OCI-LY3 (cell line): ENCODE measurements at regions not wholly inside any gene's neighbourhood (a gene's known extent, or its start where the extent isn't known, plus 50 kb on each side); places are given as distances from the start of the nearest gene placed in this dataset.

ENCODE experiments used
- H2AFZ ChIP-seq: fragments of 200-600, 300-600 bp; shearing (Covaris generic); 2 replicates; pipeline ENCODE4 v1.6.0; 2014; ENCODE audit warnings: antibody characterized with exemption, low read depth, low read length
- H3K27ac ChIP-seq: fragments of 200-600, 300-600 bp; sonication (generic); 2 replicates; pipeline ENCODE4 v1.5.1; 2014; ENCODE audit warnings: mild to moderate bottlenecking, low read length, moderate library complexity, mixed read lengths
- H3K27me3 ChIP-seq: fragments of 200-600, 300-600 bp; sonication (generic); 2 replicates; pipeline ENCODE4 v1.6.1; 2014; ENCODE audit warnings: low read depth, low read length, mixed read lengths
- H3K36me3 ChIP-seq: fragments of 200-600, 300-600 bp; sonication (generic); replicated peaks from 2 replicates; pipeline ENCODE3; 2014; ENCODE audit warnings: low read depth, low read length, mixed read lengths
- H3K4me1 ChIP-seq: fragments of 300-600, 200-600 bp; sonication (generic); 2 replicates; pipeline ENCODE4 v1.6.1; 2014; ENCODE audit warnings: low read length, mixed read lengths
- H3K4me2 ChIP-seq: fragments of 200-600, 300-600 bp; sonication (generic); 2 replicates; pipeline ENCODE4 v1.6.1; 2014; ENCODE audit warnings: low read length, mixed read lengths
- H3K4me3 ChIP-seq: fragments of 300-600, 200-600 bp; sonication (generic); 2 replicates; pipeline ENCODE4 v1.5.1; 2014; ENCODE audit warnings: antibody characterized with exemption, mild to moderate bottlenecking, low read length, moderate library complexity
- H3K79me2 ChIP-seq: fragments of 300-600, 200-600 bp; shearing (Covaris generic); 2 replicates; pipeline ENCODE4 v1.6.1; 2014; ENCODE audit warnings: mild to moderate bottlenecking, low read length, mixed read lengths
- H3K9ac ChIP-seq: fragments of 300-600, 200-600 bp; shearing (Covaris generic); 2 replicates; pipeline ENCODE4 v1.6.0; 2014; ENCODE audit warnings: mild to moderate bottlenecking, low read length, moderate library complexity
- H3K9me3 ChIP-seq: fragments of 200-600, 300-600 bp; shearing (Covaris generic); 2 replicates; pipeline ENCODE4 v1.6.1; 2014; ENCODE audit warnings: low read length, mixed read lengths; ENCODE audit not compliant: insufficient read depth
- H4K20me1 ChIP-seq: fragments of 200-600, 300-600 bp; sonication (generic); 2 replicates; pipeline ENCODE4 v1.6.1; 2016; ENCODE audit warnings: low read length, mixed read lengths; ENCODE audit not compliant: insufficient read depth
- EZH2phosphoT487 ChIP-seq: fragments of 200-600 bp; shearing (Covaris generic); IDR thresholded peaks from 2 replicates; pipeline ENCODE4 v1.6.1; 2018; ENCODE audit warnings: antibody characterized with exemption, mixed run types, low read depth
- TF ChIP-seq, protein P1 (sequence below): fragments of 200-600, 300-600 bp; sonication (generic); IDR thresholded peaks from 2 replicates; pipeline ENCODE4 v1.5.1; 2014; ENCODE audit warnings: antibody characterized with exemption, low read length, low read depth

DNA sequence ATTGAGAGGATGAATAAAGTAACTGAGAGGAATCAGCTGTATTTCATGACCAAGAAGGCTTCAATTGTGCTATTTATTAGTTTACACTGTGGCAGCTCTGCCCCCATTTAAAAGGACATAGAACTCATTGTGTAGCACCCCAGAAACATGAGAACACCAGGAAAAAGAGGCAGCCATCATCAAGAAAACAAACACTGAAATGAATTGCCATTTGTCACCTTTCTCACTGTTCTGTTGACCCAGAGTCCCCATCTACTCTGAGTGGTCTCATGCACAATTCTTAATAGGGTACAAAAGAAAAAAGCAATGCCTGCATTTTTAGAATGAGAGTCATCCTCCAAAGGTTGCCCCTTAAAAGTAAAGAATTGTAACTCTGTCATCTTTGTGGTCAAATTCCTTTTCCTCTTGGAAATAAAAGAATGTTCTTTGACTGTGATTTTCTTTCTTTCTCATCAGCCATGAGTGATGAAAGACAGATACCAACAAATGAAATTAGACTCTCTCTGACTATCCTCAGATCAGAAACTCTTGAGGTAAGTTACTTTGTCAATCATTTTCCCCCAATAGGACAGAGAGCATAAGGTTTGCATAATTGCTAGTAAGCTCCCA, 1941.9 kb upstream of the PIK3C3 start:
- H3K4me1 ChIP-seq, result no peaks in the 10 kb centered on the region
- TF ChIP-seq, protein P1, sequence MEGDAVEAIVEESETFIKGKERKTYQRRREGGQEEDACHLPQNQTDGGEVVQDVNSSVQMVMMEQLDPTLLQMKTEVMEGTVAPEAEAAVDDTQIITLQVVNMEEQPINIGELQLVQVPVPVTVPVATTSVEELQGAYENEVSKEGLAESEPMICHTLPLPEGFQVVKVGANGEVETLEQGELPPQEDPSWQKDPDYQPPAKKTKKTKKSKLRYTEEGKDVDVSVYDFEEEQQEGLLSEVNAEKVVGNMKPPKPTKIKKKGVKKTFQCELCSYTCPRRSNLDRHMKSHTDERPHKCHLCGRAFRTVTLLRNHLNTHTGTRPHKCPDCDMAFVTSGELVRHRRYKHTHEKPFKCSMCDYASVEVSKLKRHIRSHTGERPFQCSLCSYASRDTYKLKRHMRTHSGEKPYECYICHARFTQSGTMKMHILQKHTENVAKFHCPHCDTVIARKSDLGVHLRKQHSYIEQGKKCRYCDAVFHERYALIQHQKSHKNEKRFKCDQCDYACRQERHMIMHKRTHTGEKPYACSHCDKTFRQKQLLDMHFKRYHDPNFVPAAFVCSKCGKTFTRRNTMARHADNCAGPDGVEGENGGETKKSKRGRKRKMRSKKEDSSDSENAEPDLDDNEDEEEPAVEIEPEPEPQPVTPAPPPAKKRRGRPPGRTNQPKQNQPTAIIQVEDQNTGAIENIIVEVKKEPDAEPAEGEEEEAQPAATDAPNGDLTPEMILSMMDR, result no peak
- no peak for TF ChIP-seq EZH2phosphoT487
- H3K4me2 ChIP-seq, result no peak overlapping the region
- no peak overlapping the region for H3K27ac ChIP-seq
- H3K36me3 ChIP-seq, result no peaks in the 10 kb centered on the region
- no peaks in the 10 kb centered on the region for H3K79me2 ChIP-seq
- H3K27me3 ChIP-seq, result no peaks in the 10 kb centered on the region
- H3K4me3 ChIP-seq, result no peak overlapping the region
- H4K20me1 ChIP-seq, result no peaks in the 10 kb centered on the region
- H2AFZ ChIP-seq, result no peak overlapping the region
- H3K9ac ChIP-seq, result no peak overlapping the region
- no peaks in the 10 kb centered on the region for H3K9me3 ChIP-seq

DNA sequence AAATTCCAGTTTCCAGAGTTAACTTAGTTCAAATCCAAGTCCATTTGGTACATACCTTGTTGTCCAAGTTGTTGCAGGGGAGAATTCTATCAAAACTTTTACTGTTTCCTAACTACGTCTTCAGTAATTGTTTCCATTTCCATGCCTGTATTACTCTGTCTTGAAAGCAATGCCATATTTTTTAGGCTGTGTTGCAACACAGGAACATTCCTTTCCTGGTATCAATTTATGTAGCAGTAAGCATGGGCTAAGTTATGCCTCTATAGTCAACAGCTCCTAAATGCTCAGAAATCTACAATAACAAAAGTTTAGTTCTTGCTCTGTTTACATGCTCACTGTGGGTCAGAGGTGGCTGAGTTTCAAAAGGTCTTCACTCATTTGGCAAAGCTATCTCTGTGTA, 1943.8 kb upstream of the PIK3C3 start:
- Histone ChIP-seq H2AFZ (no peak overlapping the region), H3K36me3 (no peaks in the 10 kb centered on the region), H3K79me2 (no peaks in the 10 kb centered on the region), H3K4me1 (no peaks in the 10 kb centered on the region), H3K4me3 (no peak overlapping the region), H3K9ac (no peak overlapping the region), H3K9me3 (no peaks in the 10 kb centered on the region), H3K27ac (no peak overlapping the region), H3K27me3 (no peaks in the 10 kb centered on the region), H4K20me1 (no peaks in the 10 kb centered on the region), H3K4me2 (no peak overlapping the region)
- no peak for TF ChIP-seq EZH2phosphoT487

DNA sequence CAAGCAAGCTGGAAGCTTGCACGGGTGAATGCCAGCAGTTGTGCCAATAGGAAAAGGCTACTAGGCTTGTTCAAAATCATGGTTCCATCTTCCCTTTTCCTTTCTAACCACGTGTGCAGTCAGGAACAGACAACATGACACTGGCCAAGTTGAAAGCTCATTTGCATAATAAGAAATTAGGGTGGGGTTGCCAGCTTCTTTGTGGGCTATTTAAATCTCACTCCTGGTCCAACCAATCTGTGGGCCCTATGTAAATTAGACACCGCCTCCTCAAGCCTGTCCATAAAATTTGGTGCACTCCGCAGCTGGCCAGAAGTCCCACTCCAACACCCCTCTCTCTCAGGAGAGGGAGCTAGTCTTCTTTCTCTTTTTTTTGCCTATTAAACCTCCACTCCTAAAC, 1948.4 kb upstream of the PIK3C3 start:
- TF ChIP-seq, protein P1, result no peak
- TF ChIP-seq EZH2phosphoT487, result no peak
- no peaks in the 10 kb centered on the region for H4K20me1 ChIP-seq
- no peak overlapping the region for H3K9ac ChIP-seq
- H3K27ac ChIP-seq, result no peak overlapping the region
- H3K4me2 ChIP-seq, result no peak overlapping the region
- no peak overlapping the region for H2AFZ ChIP-seq
- no peaks in the 10 kb centered on the region for H3K36me3 ChIP-seq
- H3K4me1 ChIP-seq, result no peaks in the 10 kb centered on the region
- H3K79me2 ChIP-seq, result no peaks in the 10 kb centered on the region
- no peaks in the 10 kb centered on the region for H3K27me3 ChIP-seq
- no peak overlapping the region for H3K4me3 ChIP-seq
- no peaks in the 10 kb centered on the region for H3K9me3 ChIP-seq

DNA sequence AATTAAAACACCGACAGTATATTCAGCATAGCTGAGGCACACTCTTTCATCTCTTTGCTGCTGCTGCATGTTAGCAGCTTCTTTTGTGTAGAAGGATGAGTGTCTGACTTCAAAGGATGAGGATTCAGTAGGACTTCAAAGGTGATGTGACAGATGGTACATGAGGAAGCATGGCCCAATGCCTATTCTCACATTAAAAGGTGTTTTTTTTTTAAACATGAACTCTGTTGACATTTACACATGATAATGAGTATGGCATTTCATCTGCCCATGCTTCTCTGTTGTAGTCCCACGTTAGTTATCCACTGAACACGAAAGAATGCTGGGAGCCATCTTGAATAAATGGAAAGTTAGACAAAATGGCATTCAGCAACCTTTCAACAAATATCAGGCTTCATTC, 1950.8 kb upstream of the PIK3C3 start:
- H2AFZ ChIP-seq, result no peak overlapping the region
- no peaks in the 10 kb centered on the region for H3K27me3 ChIP-seq
- no peak overlapping the region for H3K4me2 ChIP-seq
- no peak overlapping the region for H3K9ac ChIP-seq
- H3K9me3 ChIP-seq, result no peaks in the 10 kb centered on the region
- no peaks in the 10 kb centered on the region for H3K36me3 ChIP-seq
- H4K20me1 ChIP-seq, result no peaks in the 10 kb centered on the region
- H3K27ac ChIP-seq, result no peak overlapping the region
- H3K4me3 ChIP-seq, result no peak overlapping the region
- no peaks in the 10 kb centered on the region for H3K4me1 ChIP-seq
- TF ChIP-seq, protein P1, result no peak
- TF ChIP-seq EZH2phosphoT487, result no peak
- H3K79me2 ChIP-seq, result no peaks in the 10 kb centered on the region
